ENCODE measurements at regions not wholly inside any gene's neighbourhood (a gene's known extent, or its start where the extent isn't known, plus 50 kb on each side); places are given as distances from the start of the nearest gene placed in this dataset.

DNA sequence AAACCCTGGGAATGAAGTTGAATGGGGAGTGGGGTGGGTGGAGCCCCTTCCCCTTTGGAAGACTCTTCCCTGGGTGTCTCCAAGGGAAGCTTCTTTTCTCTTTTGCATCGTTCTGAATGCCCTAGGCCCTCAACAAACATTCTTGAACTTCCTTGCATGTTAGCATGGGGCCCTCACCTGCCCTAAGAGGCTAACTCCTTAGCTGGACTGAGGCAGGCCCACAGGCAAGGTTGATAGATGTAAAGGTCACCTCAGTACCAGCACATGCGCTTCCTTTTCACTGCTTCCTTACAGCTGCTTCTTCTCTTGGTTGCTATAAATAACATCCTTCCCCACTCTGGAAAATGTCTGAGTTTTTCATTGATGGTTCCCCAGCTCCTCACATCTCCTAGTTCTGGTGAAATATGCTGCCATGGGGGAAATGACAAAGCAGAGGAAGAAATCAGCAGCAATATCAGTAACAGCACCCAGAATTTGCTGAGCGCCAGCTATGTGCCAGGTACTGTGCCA is 160.6 kb upstream of the FRMD6 start:
- no peaks in the 10 kb centered on the region for H3K9me3 ChIP-seq (ENCODE audit: low read length)
- H3K36me3 ChIP-seq (ENCODE audit: insufficient read depth, low read length), result no peaks in the 10 kb centered on the region
- H4K20me1 ChIP-seq (ENCODE audit: insufficient read depth), result no peaks in the 10 kb centered on the region
- H3K4me2 ChIP-seq (ENCODE audit: low read length), result no peak overlapping the region
- no peak overlapping the region for H3K4me3 ChIP-seq (ENCODE audit: low read length)
- no peaks in the 10 kb centered on the region for H3K9me2 ChIP-seq (ENCODE audit: insufficient read depth, low read length)
- TF ChIP-seq, protein P1, sequence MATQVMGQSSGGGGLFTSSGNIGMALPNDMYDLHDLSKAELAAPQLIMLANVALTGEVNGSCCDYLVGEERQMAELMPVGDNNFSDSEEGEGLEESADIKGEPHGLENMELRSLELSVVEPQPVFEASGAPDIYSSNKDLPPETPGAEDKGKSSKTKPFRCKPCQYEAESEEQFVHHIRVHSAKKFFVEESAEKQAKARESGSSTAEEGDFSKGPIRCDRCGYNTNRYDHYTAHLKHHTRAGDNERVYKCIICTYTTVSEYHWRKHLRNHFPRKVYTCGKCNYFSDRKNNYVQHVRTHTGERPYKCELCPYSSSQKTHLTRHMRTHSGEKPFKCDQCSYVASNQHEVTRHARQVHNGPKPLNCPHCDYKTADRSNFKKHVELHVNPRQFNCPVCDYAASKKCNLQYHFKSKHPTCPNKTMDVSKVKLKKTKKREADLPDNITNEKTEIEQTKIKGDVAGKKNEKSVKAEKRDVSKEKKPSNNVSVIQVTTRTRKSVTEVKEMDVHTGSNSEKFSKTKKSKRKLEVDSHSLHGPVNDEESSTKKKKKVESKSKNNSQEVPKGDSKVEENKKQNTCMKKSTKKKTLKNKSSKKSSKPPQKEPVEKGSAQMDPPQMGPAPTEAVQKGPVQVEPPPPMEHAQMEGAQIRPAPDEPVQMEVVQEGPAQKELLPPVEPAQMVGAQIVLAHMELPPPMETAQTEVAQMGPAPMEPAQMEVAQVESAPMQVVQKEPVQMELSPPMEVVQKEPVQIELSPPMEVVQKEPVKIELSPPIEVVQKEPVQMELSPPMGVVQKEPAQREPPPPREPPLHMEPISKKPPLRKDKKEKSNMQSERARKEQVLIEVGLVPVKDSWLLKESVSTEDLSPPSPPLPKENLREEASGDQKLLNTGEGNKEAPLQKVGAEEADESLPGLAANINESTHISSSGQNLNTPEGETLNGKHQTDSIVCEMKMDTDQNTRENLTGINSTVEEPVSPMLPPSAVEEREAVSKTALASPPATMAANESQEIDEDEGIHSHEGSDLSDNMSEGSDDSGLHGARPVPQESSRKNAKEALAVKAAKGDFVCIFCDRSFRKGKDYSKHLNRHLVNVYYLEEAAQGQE (IDR thresholded peaks at IDR 0.05; ENCODE audit: borderline replicate concordance), result no peak
- TF ChIP-seq MXI1 (conservative IDR thresholded peaks at IDR 0.05; ENCODE audit: poor library complexity, severe bottlenecking) (no peak), EP300 (conservative IDR thresholded peaks at IDR 0.05; ENCODE audit: poor library complexity, severe bottlenecking) (no peak), RAD21 (conservative IDR thresholded peaks at IDR 0.05) (no peak), TAF1 (IDR thresholded peaks at IDR 0.05; ENCODE audit: low read depth) (no peak), EZH2 (IDR thresholded peaks at IDR 0.05; ENCODE audit: borderline replicate concordance, insufficient read depth, low read length, poor library complexity, severe bottlenecking) (no peak), SMC3 (conservative IDR thresholded peaks at IDR 0.05; ENCODE audit: poor library complexity) (no peak), POLR2AphosphoS5 (IDR thresholded peaks at IDR 0.05) (no peak)
- TF ChIP-seq, protein P2, sequence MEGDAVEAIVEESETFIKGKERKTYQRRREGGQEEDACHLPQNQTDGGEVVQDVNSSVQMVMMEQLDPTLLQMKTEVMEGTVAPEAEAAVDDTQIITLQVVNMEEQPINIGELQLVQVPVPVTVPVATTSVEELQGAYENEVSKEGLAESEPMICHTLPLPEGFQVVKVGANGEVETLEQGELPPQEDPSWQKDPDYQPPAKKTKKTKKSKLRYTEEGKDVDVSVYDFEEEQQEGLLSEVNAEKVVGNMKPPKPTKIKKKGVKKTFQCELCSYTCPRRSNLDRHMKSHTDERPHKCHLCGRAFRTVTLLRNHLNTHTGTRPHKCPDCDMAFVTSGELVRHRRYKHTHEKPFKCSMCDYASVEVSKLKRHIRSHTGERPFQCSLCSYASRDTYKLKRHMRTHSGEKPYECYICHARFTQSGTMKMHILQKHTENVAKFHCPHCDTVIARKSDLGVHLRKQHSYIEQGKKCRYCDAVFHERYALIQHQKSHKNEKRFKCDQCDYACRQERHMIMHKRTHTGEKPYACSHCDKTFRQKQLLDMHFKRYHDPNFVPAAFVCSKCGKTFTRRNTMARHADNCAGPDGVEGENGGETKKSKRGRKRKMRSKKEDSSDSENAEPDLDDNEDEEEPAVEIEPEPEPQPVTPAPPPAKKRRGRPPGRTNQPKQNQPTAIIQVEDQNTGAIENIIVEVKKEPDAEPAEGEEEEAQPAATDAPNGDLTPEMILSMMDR (IDR thresholded peaks at IDR 0.05; ENCODE audit: poor library complexity, severe bottlenecking), result no peak
- no peaks in the 10 kb centered on the region for H3K79me2 ChIP-seq (replicated peaks; ENCODE audit: insufficient read depth, low read length)
- no peak overlapping the region for H3K9ac ChIP-seq (ENCODE audit: low read length)
- H3K27ac ChIP-seq (ENCODE audit: low read length), result no peak overlapping the region
- H2AFZ ChIP-seq (ENCODE audit: low read depth, low read length), result no peak overlapping the region
- no peaks in the 10 kb centered on the region for H3F3A ChIP-seq (ENCODE audit: insufficient read depth, low read length, poor library complexity, severe bottlenecking)
- H3K27me3 ChIP-seq (ENCODE audit: insufficient read depth, low read depth, low read length), result no peaks in the 10 kb centered on the region

DNA sequence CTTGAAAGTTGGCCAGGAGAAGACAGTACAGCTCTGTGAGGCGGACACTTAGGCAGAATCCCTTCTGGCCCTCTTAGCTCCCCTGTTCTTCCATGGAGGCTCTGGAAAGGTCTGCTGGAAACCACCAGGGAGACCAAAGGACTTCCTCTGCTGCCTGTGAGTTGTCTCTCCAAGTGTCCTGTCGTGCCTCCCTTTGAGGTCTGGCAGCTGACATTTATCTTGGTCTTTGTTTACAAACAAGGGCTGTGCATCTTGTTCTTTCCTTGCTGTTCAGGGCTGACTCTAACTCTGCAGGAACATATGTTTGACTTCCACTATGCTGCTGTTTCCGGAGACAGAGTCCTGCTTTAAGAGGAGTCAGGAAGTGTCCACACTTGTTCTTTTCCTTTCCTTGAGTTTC is 159.9 kb upstream of the FRMD6 start:
- no peak for TF ChIP-seq POLR2AphosphoS5 (IDR thresholded peaks at IDR 0.05)
- no peak for TF ChIP-seq RAD21 (conservative IDR thresholded peaks at IDR 0.05)
- TF ChIP-seq, protein P1 (IDR thresholded peaks at IDR 0.05; ENCODE audit: borderline replicate concordance), result no peak
- no peak for TF ChIP-seq SMC3 (conservative IDR thresholded peaks at IDR 0.05; ENCODE audit: poor library complexity)
- no peak for TF ChIP-seq TAF1 (IDR thresholded peaks at IDR 0.05; ENCODE audit: low read depth)
- TF ChIP-seq EZH2 (IDR thresholded peaks at IDR 0.05; ENCODE audit: borderline replicate concordance, insufficient read depth, low read length, poor library complexity, severe bottlenecking), result no peak
- TF ChIP-seq, protein P2 (IDR thresholded peaks at IDR 0.05; ENCODE audit: poor library complexity, severe bottlenecking), result no peak
- TF ChIP-seq EP300 (conservative IDR thresholded peaks at IDR 0.05; ENCODE audit: poor library complexity, severe bottlenecking), result no peak
- no peak for TF ChIP-seq MXI1 (conservative IDR thresholded peaks at IDR 0.05; ENCODE audit: poor library complexity, severe bottlenecking)
- no peak overlapping the region for H3K4me3 ChIP-seq (ENCODE audit: low read length)
- H2AFZ ChIP-seq (ENCODE audit: low read depth, low read length), result no peak overlapping the region
- H3K4me2 ChIP-seq (ENCODE audit: low read length), result no peak overlapping the region
- H3K36me3 ChIP-seq (ENCODE audit: insufficient read depth, low read length), result no peaks in the 10 kb centered on the region
- H3K79me2 ChIP-seq (replicated peaks; ENCODE audit: insufficient read depth, low read length), result no peaks in the 10 kb centered on the region
- H3K27ac ChIP-seq (ENCODE audit: low read length), result no peak overlapping the region
- H3F3A ChIP-seq (ENCODE audit: insufficient read depth, low read length, poor library complexity, severe bottlenecking), result no peaks in the 10 kb centered on the region
- no peaks in the 10 kb centered on the region for H3K27me3 ChIP-seq (ENCODE audit: insufficient read depth, low read depth, low read length)
- peaks cover 1% of the 10 kb centered on the region for H3K9me3 ChIP-seq (ENCODE audit: low read length)
- no peak overlapping the region for H3K9ac ChIP-seq (ENCODE audit: low read length)
- H4K20me1 ChIP-seq (ENCODE audit: insufficient read depth), result no peaks in the 10 kb centered on the region
- no peaks in the 10 kb centered on the region for H3K9me2 ChIP-seq (ENCODE audit: insufficient read depth, low read length)
